Fibroblast of skin of right quadriceps (primary cell): ENCODE measurements at regions not wholly inside any gene's neighbourhood (a gene's known extent, or its start where the extent isn't known, plus 50 kb on each side); places are given as distances from the start of the nearest gene placed in this dataset.

ENCODE experiments used
- DNase-seq: peaks from one replicate; pipeline ENCODE4 v3.0.0-alpha.2; 2013

- DNase-seq: no peak
Measured at GRCh38 chr1:58976294-58976693, 192.4 kb upstream of the JUN start.

GRCh38 chr1:58977598-58977997, 193.8 kb upstream of the JUN start:
- DNase-seq: no peak

- DNase-seq: no peak
Measured at GRCh38 chr1:58978096-58978495, 194.2 kb upstream of the JUN start.

GRCh38 chr1:58979086-58979485, 195.2 kb upstream of the JUN start:
- DNase-seq: no peak

- DNase-seq: no peak
Measured at GRCh38 chr1:58979677-58980076, 195.8 kb upstream of the JUN start.

GRCh38 chr1:58981392-58981791, 197.5 kb upstream of the JUN start:
- DNase-seq: no peak

- DNase-seq: no peak
Measured at GRCh38 chr1:58982259-58982998, 198.6 kb upstream of the JUN start.

- DNase-seq: peak; percentile 78
Measured at GRCh38 chr1:58983162-58983561, 199.3 kb upstream of the JUN start.

- no peak for DNase-seq
Measured at GRCh38 chr1:58983633-58984245, 199.9 kb upstream of the JUN start.

- no peak for DNase-seq
Measured at GRCh38 chr1:58986996-58987767, 203.3 kb upstream of the JUN start.

GRCh38 chr1:58988752-58989151, 204.9 kb upstream of the JUN start:
- no peak for DNase-seq

GRCh38 chr1:58989845-58990244, 206.0 kb upstream of the JUN start:
- DNase-seq: no peak

GRCh38 chr1:58991305-58991704, 207.5 kb upstream of the JUN start:
- no peak for DNase-seq

- DNase-seq: no peak
Measured at GRCh38 chr1:58992643-58993042, 208.8 kb upstream of the JUN start.

- DNase-seq: no peak
Measured at GRCh38 chr1:58993403-58993802, 209.6 kb upstream of the JUN start.

GRCh38 chr1:58994664-58995063, 210.8 kb upstream of the JUN start:
- DNase-seq: no peak

- no peak for DNase-seq
Measured at GRCh38 chr1:58996341-58997059, 212.7 kb upstream of the JUN start.

GRCh38 chr1:58997060-58997411, 213.2 kb upstream of the JUN start:
- no peak for DNase-seq

GRCh38 chr1:58997637-58998036, 213.8 kb upstream of the JUN start:
- no peak for DNase-seq

GRCh38 chr1:58999676-59000075, 215.8 kb upstream of the JUN start:
- DNase-seq: no peak

GRCh38 chr1:59004755-59005154, 220.9 kb upstream of the JUN start:
- no peak for DNase-seq

- no peak for DNase-seq
Measured at GRCh38 chr1:59005491-59006288, 221.8 kb upstream of the JUN start.

- DNase-seq: no peak
Measured at GRCh38 chr1:59006289-59006658, 222.4 kb upstream of the JUN start.
